ENCODE measurements at regions not wholly inside any gene's neighbourhood (a gene's known extent, or its start where the extent isn't known, plus 50 kb on each side); places are given as distances from the start of the nearest gene placed in this dataset.

GRCh38 chr2:240196716-240197461, 56.4 kb upstream of the OTOS start:
- DNase-seq, result no peak
- Histone ChIP-seq H3K23ac (ENCODE audit: low read length) (peak overlapping the region; percentile 41), H2AFZ (ENCODE audit: insufficient read depth, low read length, poor library complexity) (no peak overlapping the region), H3K4ac (ENCODE audit: low read depth, low read length) (no peak overlapping the region), H2BK12ac (ENCODE audit: low read length) (no peak overlapping the region), H4K12ac (ENCODE audit: low read depth, low read length) (no peak overlapping the region), H3K79me1 (ENCODE audit: low read length) (no peaks in the 10 kb centered on the region), H2AK5ac (ENCODE audit: low read length) (no peak overlapping the region), H4K8ac (ENCODE audit: low read depth, low read length) (no peak overlapping the region), H3K9ac (ENCODE audit: low read length) (no peak overlapping the region), H4K91ac (ENCODE audit: low read depth, low read length) (no peak overlapping the region), H3K27me3 (ENCODE audit: insufficient read depth, low read length) (no peaks in the 10 kb centered on the region), H3K36me3 (ENCODE audit: control insufficient read depth in 1 of 2, insufficient read depth in 2 of 2, low read length in 2 of 2) (no peaks in the 10 kb centered on the region), H3K4me3 (ENCODE audit: low read depth, low read length) (no peak overlapping the region), H3K4me1 (ENCODE audit: control insufficient read depth in 1 of 2, insufficient read depth in 2 of 2, low read length in 2 of 2) (no peaks in the 10 kb centered on the region), H3K79me2 (ENCODE audit: control insufficient read depth, insufficient read depth, low read length, poor library complexity) (no peaks in the 10 kb centered on the region), H3K27ac (ENCODE audit: low read depth, low read length) (no peak overlapping the region), H2BK120ac (ENCODE audit: insufficient read depth, low read length, poor library complexity) (no peak overlapping the region), H2BK5ac (ENCODE audit: low read depth, low read length, poor library complexity) (no peak overlapping the region), H3K18ac (ENCODE audit: low read length) (no peak overlapping the region), H3K4me2 (ENCODE audit: low read length) (no peak overlapping the region), H3K14ac (ENCODE audit: low read length) (no peak overlapping the region), H3K9me3 (ENCODE audit: insufficient read depth, low read depth, low read length) (peaks cover 18% of the 10 kb centered on the region)
- WGBS (ENCODE audit: extremely low coverage, insufficient coverage, insufficient read length), result no CpG with 5 or more reads among the region's 10 CpGs

GRCh38 chr2:240197462-240198139, 57.1 kb upstream of the OTOS start:
- Histone ChIP-seq H2BK12ac (ENCODE audit: low read length) (no peak overlapping the region), H3K79me1 (ENCODE audit: low read length) (no peaks in the 10 kb centered on the region), H3K14ac (ENCODE audit: low read length) (no peak overlapping the region), H2BK120ac (ENCODE audit: insufficient read depth, low read length, poor library complexity) (no peak overlapping the region), H3K36me3 (ENCODE audit: control insufficient read depth in 1 of 2, insufficient read depth in 2 of 2, low read length in 2 of 2) (no peaks in the 10 kb centered on the region), H2BK5ac (ENCODE audit: low read depth, low read length, poor library complexity) (no peak overlapping the region), H2AK5ac (ENCODE audit: low read length) (no peak overlapping the region), H4K8ac (ENCODE audit: low read depth, low read length) (no peak overlapping the region), H3K9ac (ENCODE audit: low read length) (no peak overlapping the region), H3K79me2 (ENCODE audit: control insufficient read depth, insufficient read depth, low read length, poor library complexity) (no peaks in the 10 kb centered on the region), H3K9me3 (ENCODE audit: insufficient read depth, low read depth, low read length) (peaks cover 18% of the 10 kb centered on the region), H3K27ac (ENCODE audit: low read depth, low read length) (no peak overlapping the region), H3K23ac (ENCODE audit: low read length) (peak overlapping the region; percentile 41), H3K4me2 (ENCODE audit: low read length) (no peak overlapping the region), H3K4me3 (ENCODE audit: low read depth, low read length) (peak overlapping the region; percentile 26), H3K4ac (ENCODE audit: low read depth, low read length) (no peak overlapping the region), H3K27me3 (ENCODE audit: insufficient read depth, low read length) (no peaks in the 10 kb centered on the region), H3K4me1 (ENCODE audit: control insufficient read depth in 1 of 2, insufficient read depth in 2 of 2, low read length in 2 of 2) (no peaks in the 10 kb centered on the region), H3K18ac (ENCODE audit: low read length) (no peak overlapping the region), H2AFZ (ENCODE audit: insufficient read depth, low read length, poor library complexity) (no peak overlapping the region), H4K12ac (ENCODE audit: low read depth, low read length) (no peak overlapping the region), H4K91ac (ENCODE audit: low read depth, low read length) (no peak overlapping the region)
- no peak for DNase-seq
- WGBS (ENCODE audit: extremely low coverage, insufficient coverage, insufficient read length), result 100% methylated on average over 4 of the region's 17 CpGs

GRCh38 chr2:240198226-240198625, 57.8 kb upstream of the OTOS start:
- H3K4me2 ChIP-seq (ENCODE audit: low read length), result no peak overlapping the region
- DNase-seq, result no peak
- no peak overlapping the region for H4K91ac ChIP-seq (ENCODE audit: low read depth, low read length)
- no peak overlapping the region for H2BK12ac ChIP-seq (ENCODE audit: low read length)
- no peaks in the 10 kb centered on the region for H3K27me3 ChIP-seq (ENCODE audit: insufficient read depth, low read length)
- H3K4me1 ChIP-seq (ENCODE audit: control insufficient read depth in 1 of 2, insufficient read depth in 2 of 2, low read length in 2 of 2), result no peaks in the 10 kb centered on the region
- H4K8ac ChIP-seq (ENCODE audit: low read depth, low read length), result no peak overlapping the region
- H3K4me3 ChIP-seq (ENCODE audit: low read depth, low read length), result peak overlapping the region; percentile 49
- H3K18ac ChIP-seq (ENCODE audit: low read length), result no peak overlapping the region
- H3K9me3 ChIP-seq (ENCODE audit: insufficient read depth, low read depth, low read length), result peaks cover 18% of the 10 kb centered on the region
- H3K27ac ChIP-seq (ENCODE audit: low read depth, low read length), result no peak overlapping the region
- H2BK120ac ChIP-seq (ENCODE audit: insufficient read depth, low read length, poor library complexity), result no peak overlapping the region
- no peak overlapping the region for H3K4ac ChIP-seq (ENCODE audit: low read depth, low read length)
- no peak overlapping the region for H3K23ac ChIP-seq (ENCODE audit: low read length)
- no peak overlapping the region for H3K14ac ChIP-seq (ENCODE audit: low read length)
- H2AFZ ChIP-seq (ENCODE audit: insufficient read depth, low read length, poor library complexity), result no peak overlapping the region
- no peaks in the 10 kb centered on the region for H3K36me3 ChIP-seq (ENCODE audit: control insufficient read depth in 1 of 2, insufficient read depth in 2 of 2, low read length in 2 of 2)
- no peak overlapping the region for H2AK5ac ChIP-seq (ENCODE audit: low read length)
- H3K9ac ChIP-seq (ENCODE audit: low read length), result no peak overlapping the region
- WGBS (ENCODE audit: extremely low coverage, insufficient coverage, insufficient read length), result no CpG with 5 or more reads among the region's 6 CpGs
- no peaks in the 10 kb centered on the region for H3K79me1 ChIP-seq (ENCODE audit: low read length)
- no peak overlapping the region for H2BK5ac ChIP-seq (ENCODE audit: low read depth, low read length, poor library complexity)
- H3K79me2 ChIP-seq (ENCODE audit: control insufficient read depth, insufficient read depth, low read length, poor library complexity), result no peaks in the 10 kb centered on the region
- H4K12ac ChIP-seq (ENCODE audit: low read depth, low read length), result no peak overlapping the region

GRCh38 chr2:240199133-240199870, 58.8 kb upstream of the OTOS start:
- Histone ChIP-seq H3K79me1 (ENCODE audit: low read length) (no peaks in the 10 kb centered on the region), H4K12ac (ENCODE audit: low read depth, low read length) (no peak overlapping the region), H3K36me3 (ENCODE audit: control insufficient read depth in 1 of 2, insufficient read depth in 2 of 2, low read length in 2 of 2) (no peaks in the 10 kb centered on the region), H2BK12ac (ENCODE audit: low read length) (no peak overlapping the region), H2BK120ac (ENCODE audit: insufficient read depth, low read length, poor library complexity) (no peak overlapping the region), H3K4ac (ENCODE audit: low read depth, low read length) (no peak overlapping the region), H3K4me3 (ENCODE audit: low read depth, low read length) (no peak overlapping the region), H4K8ac (ENCODE audit: low read depth, low read length) (no peak overlapping the region), H2AFZ (ENCODE audit: insufficient read depth, low read length, poor library complexity) (no peak overlapping the region), H3K18ac (ENCODE audit: low read length) (no peak overlapping the region), H2AK5ac (ENCODE audit: low read length) (no peak overlapping the region), H3K27me3 (ENCODE audit: insufficient read depth, low read length) (no peaks in the 10 kb centered on the region), H3K27ac (ENCODE audit: low read depth, low read length) (no peak overlapping the region), H3K9ac (ENCODE audit: low read length) (no peak overlapping the region), H3K4me2 (ENCODE audit: low read length) (no peak overlapping the region), H3K23ac (ENCODE audit: low read length) (no peak overlapping the region), H3K79me2 (ENCODE audit: control insufficient read depth, insufficient read depth, low read length, poor library complexity) (no peaks in the 10 kb centered on the region), H4K91ac (ENCODE audit: low read depth, low read length) (no peak overlapping the region), H2BK5ac (ENCODE audit: low read depth, low read length, poor library complexity) (no peak overlapping the region), H3K4me1 (ENCODE audit: control insufficient read depth in 1 of 2, insufficient read depth in 2 of 2, low read length in 2 of 2) (no peaks in the 10 kb centered on the region), H3K9me3 (ENCODE audit: insufficient read depth, low read depth, low read length) (peaks cover 18% of the 10 kb centered on the region), H3K14ac (ENCODE audit: low read length) (no peak overlapping the region)
- no CpG with 5 or more reads among the region's 16 CpGs for WGBS (ENCODE audit: extremely low coverage, insufficient coverage, insufficient read length)
- DNase-seq, result no peak
